ENCODE measurements at regions not wholly inside any gene's neighbourhood (a gene's known extent, or its start where the extent isn't known, plus 50 kb on each side); places are given as distances from the start of the nearest gene placed in this dataset.

DNA sequence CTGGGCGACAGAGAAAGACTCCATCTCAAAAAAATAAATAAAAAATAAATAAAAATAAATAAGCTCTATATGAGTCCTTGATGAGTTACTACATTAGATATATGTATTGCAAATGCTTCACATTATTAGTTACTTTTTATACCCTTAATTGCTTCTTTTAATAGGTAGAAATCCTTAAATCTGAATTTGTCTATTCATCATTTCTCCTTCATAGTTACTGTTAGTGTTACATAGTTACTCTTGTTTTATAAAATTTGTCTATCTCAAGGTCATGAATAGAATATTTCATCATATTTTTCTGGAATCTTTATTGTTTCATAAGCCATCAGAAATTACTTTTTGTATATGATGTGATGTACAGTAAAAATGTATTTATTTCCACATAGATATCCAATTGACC lies 1624.8 kb upstream of the FLRT2 start:
- Histone ChIP-seq H3K27me3 (ENCODE audit: insufficient read depth, poor library complexity, severe bottlenecking) (no peaks in the 10 kb centered on the region), H3K4me3 (replicated peaks; ENCODE audit: insufficient read depth, low read length) (no peak overlapping the region), H3K27ac (replicated peaks) (no peak overlapping the region)
- TF ChIP-seq, protein P1, sequence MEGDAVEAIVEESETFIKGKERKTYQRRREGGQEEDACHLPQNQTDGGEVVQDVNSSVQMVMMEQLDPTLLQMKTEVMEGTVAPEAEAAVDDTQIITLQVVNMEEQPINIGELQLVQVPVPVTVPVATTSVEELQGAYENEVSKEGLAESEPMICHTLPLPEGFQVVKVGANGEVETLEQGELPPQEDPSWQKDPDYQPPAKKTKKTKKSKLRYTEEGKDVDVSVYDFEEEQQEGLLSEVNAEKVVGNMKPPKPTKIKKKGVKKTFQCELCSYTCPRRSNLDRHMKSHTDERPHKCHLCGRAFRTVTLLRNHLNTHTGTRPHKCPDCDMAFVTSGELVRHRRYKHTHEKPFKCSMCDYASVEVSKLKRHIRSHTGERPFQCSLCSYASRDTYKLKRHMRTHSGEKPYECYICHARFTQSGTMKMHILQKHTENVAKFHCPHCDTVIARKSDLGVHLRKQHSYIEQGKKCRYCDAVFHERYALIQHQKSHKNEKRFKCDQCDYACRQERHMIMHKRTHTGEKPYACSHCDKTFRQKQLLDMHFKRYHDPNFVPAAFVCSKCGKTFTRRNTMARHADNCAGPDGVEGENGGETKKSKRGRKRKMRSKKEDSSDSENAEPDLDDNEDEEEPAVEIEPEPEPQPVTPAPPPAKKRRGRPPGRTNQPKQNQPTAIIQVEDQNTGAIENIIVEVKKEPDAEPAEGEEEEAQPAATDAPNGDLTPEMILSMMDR (IDR thresholded peaks at IDR 0.05; ENCODE audit: insufficient read depth, low read length), result no peak
- TF ChIP-seq SPI1 (IDR thresholded peaks at IDR 0.05; ENCODE audit: borderline replicate concordance, low read depth) (no peak), GABPA (IDR thresholded peaks at IDR 0.05; ENCODE audit: low read depth) (no peak), REST (IDR thresholded peaks at IDR 0.05; ENCODE audit: insufficient replicate concordance, low read depth) (no peak), POLR2AphosphoS5 (IDR thresholded peaks at IDR 0.05; ENCODE audit: low read depth) (no peak)
- no peak for DNase-seq (ENCODE audit: low read depth in 1 of 2, low spot score in 1 of 2)

- no peaks in the 10 kb centered on the region for H3K27me3 ChIP-seq (ENCODE audit: insufficient read depth, poor library complexity, severe bottlenecking)
- H3K27ac ChIP-seq (replicated peaks), result no peak overlapping the region
- TF ChIP-seq, protein P1 (IDR thresholded peaks at IDR 0.05; ENCODE audit: insufficient read depth, low read length), result no peak
- TF ChIP-seq POLR2AphosphoS5 (IDR thresholded peaks at IDR 0.05; ENCODE audit: low read depth), result no peak
- no peak for TF ChIP-seq GABPA (IDR thresholded peaks at IDR 0.05; ENCODE audit: low read depth)
- no peak for TF ChIP-seq SPI1 (IDR thresholded peaks at IDR 0.05; ENCODE audit: borderline replicate concordance, low read depth)
- no peak for TF ChIP-seq REST (IDR thresholded peaks at IDR 0.05; ENCODE audit: insufficient replicate concordance, low read depth)
- DNase-seq (ENCODE audit: low read depth in 1 of 2, low spot score in 1 of 2), result no peak
- H3K4me3 ChIP-seq (replicated peaks; ENCODE audit: insufficient read depth, low read length), result no peak overlapping the region
These were observed 1621.5 kb upstream of the FLRT2 start for GRCh38 chr14:83908419-83908818.

DNA sequence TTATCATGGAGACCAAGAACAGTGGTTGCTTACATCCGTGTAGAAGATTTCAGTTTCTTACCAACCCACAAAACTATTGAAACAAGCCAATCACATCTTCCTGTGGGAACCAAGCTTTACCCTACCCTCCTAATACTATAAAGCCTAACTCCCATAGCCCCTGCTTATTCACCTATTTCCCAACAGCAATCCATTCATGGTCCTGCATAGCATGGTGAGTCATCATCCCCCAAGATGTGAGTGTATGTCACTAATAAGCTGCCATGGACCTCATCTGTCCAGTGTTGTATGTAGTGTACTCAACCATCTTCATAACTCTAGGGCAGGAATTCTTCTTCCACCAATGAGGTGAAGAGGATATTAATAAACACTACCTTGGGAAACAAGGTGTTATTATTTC lies 1620.4 kb upstream of the FLRT2 start:
- DNase-seq (ENCODE audit: low read depth in 1 of 2, low spot score in 1 of 2), result no peak
- TF ChIP-seq, protein P1 (IDR thresholded peaks at IDR 0.05; ENCODE audit: insufficient read depth, low read length), result no peak
- TF ChIP-seq POLR2AphosphoS5 (IDR thresholded peaks at IDR 0.05; ENCODE audit: low read depth) (no peak), REST (IDR thresholded peaks at IDR 0.05; ENCODE audit: insufficient replicate concordance, low read depth) (no peak), GABPA (IDR thresholded peaks at IDR 0.05; ENCODE audit: low read depth) (no peak), SPI1 (IDR thresholded peaks at IDR 0.05; ENCODE audit: borderline replicate concordance, low read depth) (no peak)

More for the DNA sequence above, 1620.4 kb upstream of the FLRT2 start:
- H3K27me3 ChIP-seq (ENCODE audit: insufficient read depth, poor library complexity, severe bottlenecking), result no peaks in the 10 kb centered on the region
- no peak overlapping the region for H3K27ac ChIP-seq (replicated peaks)
- H3K4me3 ChIP-seq (replicated peaks; ENCODE audit: insufficient read depth, low read length), result no peak overlapping the region
